ENCODE measurements at regions not wholly inside any gene's neighbourhood (a gene's known extent, or its start where the extent isn't known, plus 50 kb on each side); places are given as distances from the start of the nearest gene placed in this dataset.
"Not testable (repeated sequence)": the region's sequence is repeated elsewhere in the genome, so short reads cannot be mapped to it uniquely, and the experiment has no call there.

DNA sequence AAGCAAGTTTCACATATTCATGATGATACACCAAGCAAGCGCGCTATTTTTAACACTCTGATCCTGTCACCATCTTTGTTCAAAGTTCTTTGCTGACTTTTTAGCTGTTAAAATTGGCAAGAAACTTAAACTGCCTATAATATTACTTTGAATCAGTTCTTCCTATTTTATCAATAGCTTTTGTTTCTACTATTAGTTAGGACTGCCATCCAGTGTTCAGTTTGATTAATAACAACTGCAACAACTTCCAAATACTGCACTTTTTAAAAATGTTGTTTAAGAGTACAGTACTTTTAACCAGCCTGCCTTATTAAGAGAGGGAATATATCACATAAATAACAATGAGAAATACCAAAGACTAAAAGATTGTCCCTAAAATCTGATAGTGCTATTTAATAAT is 614.3 kb downstream of the FAM133A start:
- Histone ChIP-seq H3K9me3 (no peaks in the 10 kb centered on the region), H3K27me3 (no peaks in the 10 kb centered on the region), H3K4me1 (no peaks in the 10 kb centered on the region), H3K27ac (no peak overlapping the region), H3K4me3 (no peak overlapping the region), H3K36me3 (no peaks in the 10 kb centered on the region)
- DNase-seq (no peak), ATAC-seq (no peak)
- TF ChIP-seq, protein P1, sequence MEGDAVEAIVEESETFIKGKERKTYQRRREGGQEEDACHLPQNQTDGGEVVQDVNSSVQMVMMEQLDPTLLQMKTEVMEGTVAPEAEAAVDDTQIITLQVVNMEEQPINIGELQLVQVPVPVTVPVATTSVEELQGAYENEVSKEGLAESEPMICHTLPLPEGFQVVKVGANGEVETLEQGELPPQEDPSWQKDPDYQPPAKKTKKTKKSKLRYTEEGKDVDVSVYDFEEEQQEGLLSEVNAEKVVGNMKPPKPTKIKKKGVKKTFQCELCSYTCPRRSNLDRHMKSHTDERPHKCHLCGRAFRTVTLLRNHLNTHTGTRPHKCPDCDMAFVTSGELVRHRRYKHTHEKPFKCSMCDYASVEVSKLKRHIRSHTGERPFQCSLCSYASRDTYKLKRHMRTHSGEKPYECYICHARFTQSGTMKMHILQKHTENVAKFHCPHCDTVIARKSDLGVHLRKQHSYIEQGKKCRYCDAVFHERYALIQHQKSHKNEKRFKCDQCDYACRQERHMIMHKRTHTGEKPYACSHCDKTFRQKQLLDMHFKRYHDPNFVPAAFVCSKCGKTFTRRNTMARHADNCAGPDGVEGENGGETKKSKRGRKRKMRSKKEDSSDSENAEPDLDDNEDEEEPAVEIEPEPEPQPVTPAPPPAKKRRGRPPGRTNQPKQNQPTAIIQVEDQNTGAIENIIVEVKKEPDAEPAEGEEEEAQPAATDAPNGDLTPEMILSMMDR (IDR thresholded peaks at IDR 0.05), result no peak
- intact Hi-C loops (cut with DNase I), result no loop called here

DNA sequence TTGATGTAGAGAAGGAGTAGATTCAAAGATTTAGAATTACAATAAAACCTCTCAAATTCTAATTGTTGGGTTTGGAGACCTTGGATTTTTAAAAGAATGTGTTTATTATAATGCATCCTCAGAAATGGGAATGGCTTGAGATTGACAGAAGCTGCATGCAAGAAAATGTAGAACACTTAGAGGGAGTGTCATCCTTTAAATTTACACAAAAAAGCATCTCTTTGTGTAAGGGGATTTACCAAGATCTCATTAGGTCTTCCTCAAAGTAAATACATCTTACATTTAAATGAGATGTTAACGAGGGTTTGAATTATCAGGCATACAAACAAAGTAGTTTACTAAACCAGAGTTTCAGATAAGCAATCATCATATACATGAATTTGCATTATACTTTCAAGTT is 615.0 kb downstream of the FAM133A start:
- Histone ChIP-seq H3K36me3 (no peaks in the 10 kb centered on the region), H3K27ac (no peak overlapping the region), H3K4me1 (no peaks in the 10 kb centered on the region), H3K4me3 (no peak overlapping the region), H3K27me3 (no peaks in the 10 kb centered on the region), H3K9me3 (no peaks in the 10 kb centered on the region)
- DNase-seq (no peak), ATAC-seq (no peak)
- intact Hi-C loops (cut with DNase I), result no loop called here
- TF ChIP-seq, protein P1 (IDR thresholded peaks at IDR 0.05), result no peak

DNA sequence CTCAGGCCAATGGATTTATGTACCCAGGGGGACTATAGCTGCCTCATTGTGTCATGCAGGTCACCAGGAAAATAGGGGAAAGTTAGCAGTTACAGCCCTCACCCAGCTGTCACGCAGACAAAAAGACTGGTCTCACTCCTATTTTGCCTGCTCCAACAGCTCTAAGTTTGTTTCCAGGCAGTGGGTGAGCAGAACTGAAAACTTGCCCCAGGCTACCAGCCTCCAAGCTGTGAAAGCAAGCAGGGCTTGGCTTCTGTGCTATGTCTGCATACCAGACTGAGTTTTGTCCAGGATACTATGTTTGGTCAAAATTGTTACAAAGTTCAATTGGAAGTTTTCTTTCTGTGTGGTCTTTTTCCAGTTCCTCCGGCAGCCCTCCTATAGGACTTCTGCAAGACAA is 628.4 kb downstream of the FAM133A start:
- TF ChIP-seq, protein P1 (IDR thresholded peaks at IDR 0.05), result no peak
- Histone ChIP-seq H3K9me3 (peaks cover 0 to 4% of the 10 kb centered on the region in 2 donors), H3K27me3 (no peaks in the 10 kb centered on the region), H3K4me1 (no peaks in the 10 kb centered on the region), H3K4me3 (no peak overlapping the region), H3K36me3 (no peaks in the 10 kb centered on the region), H3K27ac (no peak overlapping the region)
- intact Hi-C loops (cut with DNase I), result no loop called here
- DNase-seq (no peak), ATAC-seq (no peak)

DNA sequence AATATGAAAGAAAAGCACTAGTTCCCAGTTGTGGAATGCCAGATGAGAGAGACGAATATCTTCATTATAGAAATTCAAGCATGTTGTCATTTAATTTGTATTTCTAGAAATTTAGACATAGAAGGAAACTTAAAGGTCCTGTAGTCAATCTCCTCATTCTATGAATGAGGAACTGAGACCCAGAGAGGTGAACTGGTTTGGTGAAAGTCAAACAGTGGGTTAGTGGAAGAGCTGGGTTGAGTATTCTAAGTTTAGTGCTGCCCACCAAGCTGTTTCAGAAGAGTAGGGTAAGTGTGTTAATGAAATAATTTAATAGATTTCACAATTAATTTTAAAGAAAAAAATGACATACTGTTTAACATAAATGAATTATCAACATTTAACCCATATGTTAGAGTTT is 655.2 kb downstream of the FAM133A start:
- no peak for ATAC-seq
- Histone ChIP-seq H3K4me3 (no peak overlapping the region), H3K27ac (no peak overlapping the region), H3K4me1 (no peaks in the 10 kb centered on the region), H3K36me3 (no peaks in the 10 kb centered on the region), H3K9me3 (no peaks in the 10 kb centered on the region), H3K27me3 (no peaks in the 10 kb centered on the region)
- no peak for DNase-seq
- TF ChIP-seq, protein P1 (IDR thresholded peaks at IDR 0.05), result no peak
- intact Hi-C loops (cut with DNase I), result no loop called here

DNA sequence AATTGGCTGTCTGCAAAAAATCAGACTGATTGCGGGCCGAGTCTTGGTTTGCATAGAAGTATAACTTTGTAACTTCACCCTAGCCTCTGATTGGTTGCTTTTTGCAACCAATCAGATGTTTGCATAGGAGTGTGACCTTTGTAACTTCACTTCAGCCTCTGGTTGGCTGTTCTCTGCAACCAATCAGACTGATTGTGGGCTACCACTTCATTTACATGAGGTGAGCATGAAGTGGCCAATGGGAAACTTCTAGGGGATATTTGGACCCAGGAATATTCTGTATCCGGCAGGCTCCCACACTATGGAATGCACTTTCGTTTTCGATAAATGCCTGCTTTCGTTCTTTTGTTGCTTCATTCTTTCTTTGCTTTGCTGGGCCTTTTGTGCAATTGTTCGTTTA is 667.7 kb downstream of the FAM133A start:
- H3K4me3 ChIP-seq; H3K27ac ChIP-seq; H3K4me1 ChIP-seq; ATAC-seq; DNase-seq; H3K36me3 ChIP-seq; H3K27me3 ChIP-seq; intact Hi-C loops (cut with DNase I); H3K9me3 ChIP-seq: not testable (repeated sequence)

DNA sequence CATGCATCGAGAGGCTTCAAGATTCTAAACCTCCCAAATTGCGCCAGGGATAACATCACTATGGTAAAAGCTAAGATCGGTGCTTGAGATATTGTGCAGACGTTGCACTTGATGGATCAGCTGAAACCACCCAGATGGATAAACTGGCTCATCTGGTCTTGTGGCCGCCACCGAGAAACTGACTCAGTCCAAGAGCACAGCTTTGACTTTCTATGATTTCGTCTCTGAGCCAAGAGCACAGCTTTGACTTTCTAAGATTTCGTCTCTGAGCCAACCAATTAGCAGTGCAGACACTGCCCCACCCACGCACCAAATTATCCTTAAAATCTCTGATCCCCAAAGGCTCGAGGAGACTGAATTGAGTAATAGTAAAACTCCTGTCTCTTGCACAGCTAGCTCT is 687.2 kb downstream of the FAM133A start:
- no peaks in the 10 kb centered on the region for H3K27me3 ChIP-seq
- intact Hi-C loops (cut with DNase I), result no loop called here
- H3K4me3 ChIP-seq, result no peak overlapping the region
- ATAC-seq, result no peak
- no peaks in the 10 kb centered on the region for H3K4me1 ChIP-seq
- TF ChIP-seq, protein P1 (IDR thresholded peaks at IDR 0.05), result no peak
- H3K36me3 ChIP-seq, result no peaks in the 10 kb centered on the region
- no peak overlapping the region for H3K27ac ChIP-seq
- H3K9me3 ChIP-seq, result no peaks in the 10 kb centered on the region
- no peak for DNase-seq

Measured in left lung (tissue), 4 donors.